Pulmonary artery endothelial cell (primary cell): ENCODE measurements at regions not wholly inside any gene's neighbourhood (a gene's known extent, or its start where the extent isn't known, plus 50 kb on each side); places are given as distances from the start of the nearest gene placed in this dataset.
"Not testable (repeated sequence)": the region's sequence is repeated elsewhere in the genome, so short reads cannot be mapped to it uniquely, and the experiment has no call there.

Experiments
- DNase-seq: peaks from one replicate; pipeline ENCODE4 v3.0.0-alpha.2; 2011; ENCODE audit warnings: low read depth, low spot score

GRCh38 chr20:6662309-6662708 lies 105.2 kb upstream of the BMP2 start:
- no peak for DNase-seq

GRCh38 chr20:6660441-6660840 lies 107.0 kb upstream of the BMP2 start:
- DNase-seq = no peak

DNA sequence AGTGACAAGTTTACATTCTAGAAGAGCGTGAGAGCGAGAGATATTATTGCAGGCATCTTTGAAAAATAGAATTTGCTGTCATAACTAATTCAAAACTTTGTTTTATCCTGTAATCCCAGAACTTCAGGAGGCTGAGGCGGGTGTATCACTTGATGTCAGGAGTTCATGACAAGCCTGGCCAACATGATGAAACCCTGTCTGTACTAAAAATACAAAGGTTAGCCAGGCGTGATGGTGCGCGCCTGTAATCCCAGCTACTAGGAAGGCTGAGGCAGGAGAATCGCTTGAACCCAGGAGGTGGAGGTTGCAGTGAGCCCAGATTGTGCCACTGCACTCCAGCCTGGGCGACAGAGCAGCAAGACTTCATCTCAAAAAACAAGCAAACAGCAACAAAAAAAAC lies 108.6 kb upstream of the BMP2 start:
- DNase-seq = not testable (repeated sequence)

- DNase-seq = no peak
Measured at GRCh38 chr20:6657904-6658303, 109.6 kb upstream of the BMP2 start.

DNA sequence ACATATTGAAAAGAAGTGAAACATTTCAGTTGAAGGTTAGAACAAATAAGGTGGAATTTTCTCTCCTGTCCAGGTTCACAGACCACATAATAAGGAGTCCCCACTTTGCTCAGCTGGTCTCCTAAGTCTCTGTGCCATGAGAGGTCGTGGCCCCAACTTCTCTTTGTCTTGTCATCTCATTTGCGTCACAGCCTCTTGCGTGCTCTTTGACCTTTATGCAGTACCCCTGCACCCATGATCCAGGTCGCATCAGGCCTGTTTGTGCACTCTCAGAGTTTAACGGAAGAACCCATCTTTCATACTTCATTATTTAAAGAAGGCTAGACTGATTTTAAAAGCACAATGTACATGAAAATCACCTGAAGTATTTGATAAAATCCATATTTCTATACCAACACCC lies 110.4 kb upstream of the BMP2 start:
- no peak for DNase-seq

- no peak for DNase-seq
Measured at GRCh38 chr20:6654513-6655252, 112.8 kb upstream of the BMP2 start.

DNA sequence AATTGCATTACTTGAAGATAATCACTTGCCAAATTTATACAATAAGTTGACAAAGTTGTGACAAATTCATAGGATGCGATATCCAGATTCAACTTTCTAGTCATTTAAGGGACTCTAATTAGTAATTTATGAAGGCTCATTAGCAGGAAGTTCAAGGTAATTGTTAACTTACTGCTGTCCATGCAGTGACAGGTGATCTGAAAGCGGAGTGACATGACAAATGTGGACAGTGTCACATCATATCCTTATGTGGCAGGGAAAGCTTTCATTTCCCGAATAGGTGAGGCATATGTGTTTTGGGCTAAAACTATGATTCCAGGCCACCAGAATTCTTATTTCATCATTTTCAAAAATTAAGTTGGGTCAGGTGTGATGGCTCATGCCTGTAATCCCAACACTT lies 115.9 kb upstream of the BMP2 start:
- no peak for DNase-seq

- DNase-seq = no peak
Measured at GRCh38 chr20:6651016-6651415, 116.5 kb upstream of the BMP2 start.

- no peak for DNase-seq
Measured at GRCh38 chr20:6646021-6646636, 121.4 kb upstream of the BMP2 start.

DNA sequence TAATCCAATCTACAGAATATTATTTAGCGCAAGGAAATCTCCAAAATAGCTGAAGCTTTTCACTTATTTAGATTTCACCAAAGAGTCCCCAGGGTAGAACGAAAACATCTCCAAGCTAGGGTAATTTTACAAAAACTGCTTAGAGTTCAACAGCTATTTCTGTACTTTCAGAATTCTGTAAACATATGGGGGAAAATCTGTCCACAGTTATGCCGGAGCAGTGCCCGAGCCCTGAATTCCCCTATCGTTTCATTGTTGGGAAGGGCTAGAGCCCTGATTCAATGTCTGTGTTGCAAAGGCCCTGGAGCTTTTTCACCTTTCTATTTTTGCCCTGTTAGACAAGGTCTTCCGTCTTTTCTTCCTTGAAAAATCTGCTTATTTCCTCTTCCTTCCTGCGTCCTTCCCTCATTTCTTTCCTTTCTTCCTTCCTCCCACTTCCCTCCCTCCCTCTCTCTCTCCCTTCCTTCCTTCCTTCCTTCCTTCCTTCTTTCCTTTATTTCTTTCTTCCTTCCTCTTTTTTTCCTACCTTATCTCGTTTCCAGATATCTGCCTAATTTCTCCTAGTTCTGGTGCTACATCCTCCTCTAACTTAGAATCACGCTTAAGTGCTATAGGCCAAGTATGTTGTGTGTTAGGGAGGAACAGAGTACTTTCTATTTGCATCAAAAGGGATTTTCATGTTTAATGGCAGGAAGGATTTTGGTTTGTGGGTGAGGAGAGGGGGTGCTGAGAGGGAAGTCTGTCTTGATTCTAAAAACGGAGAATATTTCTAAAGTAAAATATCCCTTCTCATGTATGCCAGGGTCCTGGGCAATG lies 122.5 kb upstream of the BMP2 start:
- DNase-seq = no peak

GRCh38 chr20:6641012-6641411 lies 126.5 kb upstream of the BMP2 start:
- DNase-seq = no peak

GRCh38 chr20:6637160-6637579 lies 130.3 kb upstream of the BMP2 start:
- DNase-seq = no peak

DNA sequence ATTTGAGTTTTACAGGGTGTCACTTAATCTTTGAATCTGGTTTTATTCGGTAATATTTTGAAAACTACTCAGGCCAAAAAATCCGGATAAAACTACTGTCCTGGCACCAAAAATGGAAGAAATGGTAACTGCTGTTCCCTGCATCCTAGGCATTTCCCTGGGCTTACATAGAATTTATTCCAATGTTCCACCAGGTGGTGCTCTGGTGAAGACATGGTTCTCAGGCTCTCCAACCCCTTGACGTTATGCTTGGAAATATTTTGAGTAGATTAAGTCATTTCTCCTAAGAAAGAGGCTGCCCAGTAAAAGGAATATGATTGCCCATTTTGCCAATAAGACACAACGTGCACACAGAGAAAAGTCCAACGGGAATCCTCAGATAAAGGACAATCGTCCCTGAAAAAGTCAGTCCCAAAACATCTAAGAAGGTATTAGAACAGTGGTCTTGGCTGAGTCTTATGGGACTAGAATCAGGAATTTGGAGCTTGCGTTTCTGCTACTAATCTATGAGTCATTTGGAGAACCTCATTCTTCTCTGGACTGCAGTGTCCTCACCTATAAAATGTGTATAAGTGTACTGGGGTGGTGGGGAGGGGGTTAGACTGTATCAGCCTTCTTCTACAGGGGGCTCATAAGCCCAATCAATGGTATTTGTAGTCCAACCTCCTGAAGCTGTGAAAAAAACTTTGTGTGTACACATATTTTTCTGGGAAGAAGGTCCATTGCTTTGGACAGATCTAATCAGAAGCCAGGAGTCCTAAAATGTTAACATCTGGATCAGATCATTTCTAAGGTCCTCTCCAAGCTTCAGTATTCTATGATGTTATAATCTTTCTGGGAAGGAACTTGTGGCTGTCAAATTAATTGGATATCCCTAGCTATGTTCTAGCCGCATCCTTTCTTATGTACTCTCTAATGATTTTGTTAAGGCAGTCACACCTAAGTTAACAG lies 131.0 kb upstream of the BMP2 start:
- DNase-seq = peak; percentile 48

DNA sequence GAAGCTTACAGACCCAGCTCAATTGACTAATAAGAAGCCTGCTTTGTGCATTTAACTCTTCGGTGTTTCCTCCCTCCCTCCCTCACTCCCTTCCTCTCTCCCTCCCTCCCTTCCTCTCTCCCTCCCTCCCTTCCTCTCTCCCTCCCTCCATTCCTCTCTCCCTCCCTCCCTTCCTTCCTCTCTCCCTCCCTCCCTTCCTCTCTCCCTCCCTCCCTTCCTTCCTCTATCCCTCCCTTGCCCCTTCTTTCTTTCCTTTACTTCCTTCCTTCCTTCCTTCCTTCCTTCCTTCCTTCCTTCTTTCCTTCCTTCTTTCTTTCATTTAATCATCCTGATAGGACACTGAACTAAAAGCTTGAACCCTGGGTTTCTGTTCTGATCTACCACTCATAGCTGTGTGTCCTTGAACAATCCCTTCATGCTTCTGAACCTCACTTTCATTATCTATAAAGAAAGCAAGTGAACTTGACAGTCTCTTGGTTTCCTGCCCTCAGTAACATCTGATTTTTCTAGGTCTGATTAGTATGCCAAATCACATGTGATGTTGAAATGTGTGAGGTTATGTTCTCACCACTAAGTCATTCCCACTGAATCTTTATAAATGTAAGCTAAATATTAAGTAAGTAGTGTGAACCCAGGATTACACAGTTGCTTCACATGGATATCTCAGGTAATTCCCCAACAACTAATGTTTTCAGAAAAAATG lies 132.3 kb upstream of the BMP2 start:
- DNase-seq = no peak

GRCh38 chr20:6632187-6632586 lies 135.3 kb upstream of the BMP2 start:
- no peak for DNase-seq

- no peak for DNase-seq
Measured at GRCh38 chr20:6630514-6630913, 137.0 kb upstream of the BMP2 start.

- DNase-seq = no peak
Measured at GRCh38 chr20:6629564-6629963, 137.9 kb upstream of the BMP2 start.

- DNase-seq = no peak
Measured at GRCh38 chr20:6626805-6627204, 140.7 kb upstream of the BMP2 start.

DNA sequence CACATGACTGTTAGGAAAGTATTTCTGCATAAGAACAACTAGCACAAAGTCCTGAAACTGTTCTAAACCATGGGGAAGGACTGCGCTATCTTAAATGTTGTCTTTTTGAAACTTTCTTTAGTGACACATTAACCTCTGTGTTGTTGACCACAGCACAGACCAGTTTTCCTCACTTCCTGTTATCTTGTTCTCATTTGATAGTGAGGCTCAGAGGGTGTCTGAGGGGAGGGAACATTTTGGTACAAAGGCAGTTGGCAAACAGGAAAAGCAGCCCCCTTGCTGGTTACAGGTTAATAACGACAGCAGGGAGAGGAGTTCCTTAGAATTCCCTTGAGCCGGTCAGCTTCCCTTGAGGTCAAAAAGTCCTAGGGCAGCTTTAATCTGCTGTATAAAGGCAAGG lies 143.5 kb upstream of the BMP2 start:
- DNase-seq = no peak

- no peak for DNase-seq
Measured at GRCh38 chr20:6622041-6622440, 145.4 kb upstream of the BMP2 start.

- DNase-seq = no peak
Measured at GRCh38 chr20:6618051-6618450, 149.4 kb upstream of the BMP2 start.
